Ammon's horn (tissue), 1 donor: ENCODE measurements at regions not wholly inside any gene's neighbourhood (a gene's known extent, or its start where the extent isn't known, plus 50 kb on each side); places are given as distances from the start of the nearest gene placed in this dataset.
"Not testable (repeated sequence)": the region's sequence is repeated elsewhere in the genome, so short reads cannot be mapped to it uniquely, and the experiment has no call there.

Source experiments
- DNase-seq: peaks from one replicate; pipeline ENCODE4 v3.0.0-alpha.2; 2016; ENCODE audit warnings: low spot score

GRCh38 chr12:124130691-124131591 is 157.9 kb downstream of the ZNF664 start:
- DNase-seq: no peak

- no peak for DNase-seq
These were observed 158.6 kb downstream of the ZNF664 start for GRCh38 chr12:124131659-124132058.

GRCh38 chr12:124132530-124132929 is 159.5 kb downstream of the ZNF664 start:
- DNase-seq: no peak

GRCh38 chr12:124136796-124137195 is 158.1 kb upstream of the RFLNA start:
- no peak for DNase-seq

- DNase-seq: no peak
These were observed 153.9 kb upstream of the RFLNA start for GRCh38 chr12:124140944-124141486.

GRCh38 chr12:124141611-124142010 is 153.3 kb upstream of the RFLNA start:
- DNase-seq: not testable (repeated sequence)

- DNase-seq: no peak
These were observed 152.4 kb upstream of the RFLNA start for GRCh38 chr12:124142395-124143035.

GRCh38 chr12:124143726-124144125 is 151.2 kb upstream of the RFLNA start:
- no peak for DNase-seq

GRCh38 chr12:124144531-124145194 is 150.2 kb upstream of the RFLNA start:
- DNase-seq: no peak

- no peak for DNase-seq
These were observed 147.9 kb upstream of the RFLNA start for GRCh38 chr12:124147027-124147426.

GRCh38 chr12:124147575-124147974 is 147.3 kb upstream of the RFLNA start:
- no peak for DNase-seq

GRCh38 chr12:124148481-124149273 is 146.2 kb upstream of the RFLNA start:
- DNase-seq: no peak

GRCh38 chr12:124149287-124149686 is 145.6 kb upstream of the RFLNA start:
- no peak for DNase-seq

- DNase-seq: no peak
These were observed 144.7 kb upstream of the RFLNA start for GRCh38 chr12:124150168-124150567.

GRCh38 chr12:124151583-124151982 is 143.3 kb upstream of the RFLNA start:
- no peak for DNase-seq

GRCh38 chr12:124152731-124153130 is 142.2 kb upstream of the RFLNA start:
- no peak for DNase-seq

GRCh38 chr12:124153392-124153791 is 141.5 kb upstream of the RFLNA start:
- DNase-seq: no peak

GRCh38 chr12:124157406-124157805 is 137.5 kb upstream of the RFLNA start:
- DNase-seq: no peak

- peak; percentile 27 for DNase-seq
These were observed 135.2 kb upstream of the RFLNA start for GRCh38 chr12:124159655-124160054.

GRCh38 chr12:124160097-124160756 is 134.7 kb upstream of the RFLNA start:
- DNase-seq: no peak

GRCh38 chr12:124161402-124161801 is 133.5 kb upstream of the RFLNA start:
- not testable (repeated sequence) for DNase-seq
